Testis (tissue), 2 donors: ENCODE measurements at regions not wholly inside any gene's neighbourhood (a gene's known extent, or its start where the extent isn't known, plus 50 kb on each side); places are given as distances from the start of the nearest gene placed in this dataset.

Experiments used
- DNase-seq: peaks from one replicate; pipeline ENCODE4 v3.0.0-alpha.2; 2019
- H3K27ac ChIP-seq, 2 donors: fragments of 200-600 bp; sonication (generic); one replicate each; pipeline ENCODE4 v1.5.1; 2019
- H3K27me3 ChIP-seq: fragments of 200-600 bp; sonication (generic); one replicate; pipeline ENCODE4 v1.5.1; 2019
- H3K36me3 ChIP-seq: fragments of 200-600 bp; sonication (generic); one replicate; pipeline ENCODE4 v1.5.1; 2017; ENCODE audit warnings: low read depth; ENCODE audit errors: missing control alignments
- H3K4me1 ChIP-seq: fragments of 200-600 bp; sonication (generic); one replicate; pipeline ENCODE4 v1.5.1; 2019
- H3K4me3 ChIP-seq, 2 donors: fragments of 200-600 bp; sonication (generic); one replicate each; pipeline ENCODE4 v1.5.1; 2017 to 2019
- H3K9me3 ChIP-seq: fragments of 200-600 bp; sonication (generic); one replicate; pipeline ENCODE4 v1.5.1; 2017
- POLR2A ChIP-seq: fragments of 450-650 bp; IDR thresholded peaks from one replicate; pipeline ENCODE4 v1.6.1; 2017; ENCODE audit warnings: antibody characterized with exemption, mild to moderate bottlenecking, moderate library complexity
- WGBS, 2 donors: methylation state at CpG; one replicate each; pipeline ENCODE4 v1.1.5; 2018; 5-methylcytosine and 5-hydroxymethylcytosine counted together
- intact Hi-C: fragments of 100-400 bp; cut with DNase I; formaldehyde crosslinking; loops from one replicate; pipeline ENCODE4 v1.15.1; 2023; ENCODE audit warnings: low total_unique reads
- TF ChIP-seq, protein P1 (sequence below), 3 experiments: fragments of 450-650 bp in 2 of 3; fragments of 200-600 bp in 1 of 3; sonication (generic) in 1 of 3; IDR thresholded peaks; one replicate each; pipeline ENCODE4 v1.5.1; 2016 to 2019; ENCODE audit warnings: antibody characterized with exemption in 3 of 3, mild to moderate bottlenecking in 2 of 3, moderate library complexity in 1 of 3

DNA sequence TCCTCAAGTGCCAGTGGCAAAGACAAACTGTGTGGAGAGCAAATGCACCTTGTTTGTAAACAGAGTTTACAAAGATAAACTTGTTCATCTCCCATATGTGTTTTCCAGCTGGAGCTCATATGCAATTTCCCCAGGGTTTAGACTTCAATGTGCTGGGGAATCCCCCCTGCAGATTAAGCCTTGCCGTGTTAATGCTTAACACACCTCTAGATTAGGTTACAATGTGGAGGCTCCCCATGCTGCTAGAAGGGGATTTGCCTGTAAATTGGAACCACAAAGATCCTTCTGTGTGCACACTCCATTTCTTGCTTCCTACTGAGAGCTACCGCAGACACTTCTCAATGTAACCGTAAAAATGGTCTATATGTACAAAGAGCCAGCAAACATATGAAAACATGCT lies 263.1 kb downstream of the TBX18 start:
- Histone ChIP-seq H3K9me3 (no peaks in the 10 kb centered on the region), H3K36me3 (no peaks in the 10 kb centered on the region), H3K27ac (no peak overlapping the region), H3K27me3 (no peaks in the 10 kb centered on the region), H3K4me1 (no peaks in the 10 kb centered on the region), H3K4me3 (no peak overlapping the region)
- intact Hi-C loops = no loop called here
- WGBS, 2 donors = 81 to 85% methylated on average over 3 of the region's 3 CpGs
- DNase-seq = no peak
- TF ChIP-seq, protein P1, sequence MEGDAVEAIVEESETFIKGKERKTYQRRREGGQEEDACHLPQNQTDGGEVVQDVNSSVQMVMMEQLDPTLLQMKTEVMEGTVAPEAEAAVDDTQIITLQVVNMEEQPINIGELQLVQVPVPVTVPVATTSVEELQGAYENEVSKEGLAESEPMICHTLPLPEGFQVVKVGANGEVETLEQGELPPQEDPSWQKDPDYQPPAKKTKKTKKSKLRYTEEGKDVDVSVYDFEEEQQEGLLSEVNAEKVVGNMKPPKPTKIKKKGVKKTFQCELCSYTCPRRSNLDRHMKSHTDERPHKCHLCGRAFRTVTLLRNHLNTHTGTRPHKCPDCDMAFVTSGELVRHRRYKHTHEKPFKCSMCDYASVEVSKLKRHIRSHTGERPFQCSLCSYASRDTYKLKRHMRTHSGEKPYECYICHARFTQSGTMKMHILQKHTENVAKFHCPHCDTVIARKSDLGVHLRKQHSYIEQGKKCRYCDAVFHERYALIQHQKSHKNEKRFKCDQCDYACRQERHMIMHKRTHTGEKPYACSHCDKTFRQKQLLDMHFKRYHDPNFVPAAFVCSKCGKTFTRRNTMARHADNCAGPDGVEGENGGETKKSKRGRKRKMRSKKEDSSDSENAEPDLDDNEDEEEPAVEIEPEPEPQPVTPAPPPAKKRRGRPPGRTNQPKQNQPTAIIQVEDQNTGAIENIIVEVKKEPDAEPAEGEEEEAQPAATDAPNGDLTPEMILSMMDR (IDR thresholded peaks at IDR 0.05) = no peak
- TF ChIP-seq POLR2A = no peak

DNA sequence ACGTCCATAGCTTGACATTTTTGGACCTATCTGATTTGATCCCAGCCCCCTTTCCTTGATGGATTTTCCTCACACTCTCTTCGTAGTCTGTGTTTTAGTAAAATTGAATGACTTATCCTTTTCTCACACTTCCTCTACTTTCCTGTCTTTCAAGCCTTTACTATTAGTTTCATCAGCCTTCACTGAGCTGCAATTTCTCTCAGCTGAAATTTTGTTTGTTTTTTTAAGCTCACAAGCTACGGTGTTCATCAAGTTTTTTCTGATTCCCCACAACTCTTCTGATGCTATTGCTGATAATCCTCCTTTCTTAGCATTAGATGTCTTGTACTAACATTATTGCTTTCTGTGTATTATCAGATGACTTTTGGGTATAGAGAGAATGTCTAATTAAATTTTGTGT lies 263.7 kb downstream of the TBX18 start:
- no peak for DNase-seq
- no peak overlapping the region for H3K4me3 ChIP-seq
- no peaks in the 10 kb centered on the region for H3K9me3 ChIP-seq
- H3K27me3 ChIP-seq = no peaks in the 10 kb centered on the region
- TF ChIP-seq, protein P1 (IDR thresholded peaks at IDR 0.05) = no peak
- no peak for TF ChIP-seq POLR2A
- H3K4me1 ChIP-seq = no peaks in the 10 kb centered on the region
- intact Hi-C loops = no loop called here
- 65 to 68% methylated on average over 3 of the region's 3 CpGs for WGBS, 2 donors
- no peak overlapping the region for H3K27ac ChIP-seq
- H3K36me3 ChIP-seq = no peaks in the 10 kb centered on the region

DNA sequence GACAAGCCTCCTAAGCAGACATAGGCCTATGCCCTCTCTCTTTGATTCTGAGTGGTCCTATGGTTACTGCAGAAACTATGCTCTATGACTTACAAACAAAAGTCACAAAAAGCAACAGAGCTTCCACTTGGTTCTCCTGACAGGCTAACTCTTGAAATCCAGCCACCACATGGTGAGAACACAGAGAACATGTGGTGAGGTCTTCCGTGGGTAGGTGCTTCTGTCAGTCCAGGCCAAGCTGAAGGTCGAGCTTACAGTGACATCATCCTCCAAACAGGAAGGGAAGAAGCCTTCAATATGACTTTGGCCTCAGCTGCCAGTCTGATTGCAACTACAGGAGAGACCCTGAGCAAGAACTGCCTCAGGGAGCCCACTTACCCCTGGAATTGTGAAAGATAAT lies 265.5 kb downstream of the TBX18 start:
- Histone ChIP-seq H3K27ac (no peak overlapping the region), H3K27me3 (no peaks in the 10 kb centered on the region), H3K36me3 (no peaks in the 10 kb centered on the region), H3K9me3 (no peaks in the 10 kb centered on the region), H3K4me1 (no peaks in the 10 kb centered on the region), H3K4me3 (no peak overlapping the region)
- 71 to 75% methylated on average over 2 of the region's 2 CpGs for WGBS, 2 donors
- no peak for TF ChIP-seq POLR2A
- TF ChIP-seq, protein P1 (IDR thresholded peaks at IDR 0.05) = no peak
- no peak for DNase-seq
- intact Hi-C loops = no loop called here

DNA sequence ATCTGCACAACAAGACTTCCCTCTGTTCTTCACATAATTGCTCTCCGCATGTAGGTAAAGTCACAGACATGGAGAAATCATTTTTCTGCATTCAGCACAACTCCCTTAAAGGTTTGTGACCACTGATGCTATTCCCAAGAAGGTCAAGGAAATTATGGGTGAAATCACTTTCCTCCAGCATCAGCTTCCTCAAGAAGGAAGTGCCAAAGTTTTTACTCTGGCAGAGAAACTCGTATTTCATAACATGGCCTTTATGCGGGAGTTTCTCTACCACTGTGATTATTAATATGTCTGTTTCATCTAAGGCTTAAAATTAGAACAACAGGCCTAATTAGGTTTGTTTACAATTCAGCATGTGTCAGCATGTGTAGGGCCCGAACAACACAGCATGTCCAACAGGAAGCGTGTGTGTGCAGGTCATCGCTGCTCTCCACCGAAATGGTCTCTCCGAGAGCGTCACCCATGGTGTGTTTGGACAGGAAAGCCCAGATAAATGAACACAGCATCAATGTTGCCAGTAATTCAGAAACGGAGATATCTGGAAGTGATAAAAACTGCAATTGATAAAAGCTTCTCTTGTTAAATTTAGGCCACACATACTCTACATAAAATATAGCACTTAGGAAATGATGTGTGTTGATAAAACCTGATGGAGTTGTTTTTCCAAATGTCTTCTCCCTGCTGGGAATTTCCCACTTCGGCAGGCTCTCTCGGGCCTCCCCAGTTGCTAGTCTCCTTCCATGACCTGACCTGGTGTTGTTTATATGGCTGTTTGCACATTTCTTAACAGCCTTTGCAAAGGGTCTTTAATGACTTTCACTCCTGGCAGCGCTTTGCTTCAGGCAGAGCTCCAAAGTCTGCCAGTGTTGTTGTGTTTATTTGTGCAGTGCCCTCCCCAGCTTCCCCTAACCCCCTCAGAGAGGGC lies 265.1 kb upstream of the CEP162 start:
- TF ChIP-seq, protein P1 (IDR thresholded peaks at IDR 0.05) = no peak
- no peak for TF ChIP-seq POLR2A
- WGBS, 2 donors = 49 to 50% methylated on average over 13 of the region's 13 CpGs
- no peak overlapping the region for H3K27ac ChIP-seq

DNA sequence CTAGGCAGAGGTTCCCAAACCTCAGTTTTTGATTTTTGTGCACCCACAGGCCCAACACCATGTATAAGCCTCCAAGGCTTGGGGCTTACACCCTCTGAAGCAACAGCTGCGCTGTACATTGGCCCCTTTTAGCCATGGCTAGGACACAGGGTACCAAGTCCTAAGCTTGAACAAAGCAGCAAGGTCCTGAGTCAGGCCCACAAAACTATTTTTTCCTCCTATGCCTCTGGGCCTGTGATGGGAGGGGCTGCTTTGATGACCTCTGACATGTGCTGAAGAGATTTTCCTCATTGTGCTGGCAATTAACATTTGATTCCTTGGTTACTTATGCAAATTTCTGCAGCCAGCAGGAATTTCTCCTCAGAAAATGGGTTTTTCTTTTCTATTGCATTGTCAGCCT lies 262.2 kb upstream of the CEP162 start:
- Histone ChIP-seq H3K27ac (no peak overlapping the region), H3K9me3 (no peaks in the 10 kb centered on the region), H3K27me3 (no peaks in the 10 kb centered on the region), H3K4me1 (no peaks in the 10 kb centered on the region), H3K4me3 (no peak overlapping the region), H3K36me3 (no peaks in the 10 kb centered on the region)
- TF ChIP-seq POLR2A = no peak
- TF ChIP-seq, protein P1 (IDR thresholded peaks at IDR 0.05) = no peak
- no peak for DNase-seq
- intact Hi-C loops = no loop called here
- 82 to 94% methylated on average over 1 of the region's 1 CpG for WGBS, 2 donors

More for the DNA sequence above, 265.1 kb upstream of the CEP162 start:
- H3K4me3 ChIP-seq = no peak overlapping the region
- no peak for DNase-seq
- no peaks in the 10 kb centered on the region for H3K4me1 ChIP-seq
- H3K36me3 ChIP-seq = no peaks in the 10 kb centered on the region
- intact Hi-C loops = no loop called here
- no peaks in the 10 kb centered on the region for H3K27me3 ChIP-seq
- H3K9me3 ChIP-seq = no peaks in the 10 kb centered on the region
